Activated CD8-positive, alpha-beta T cell treated with anti-CD3 and anti-CD28 coated beads for 36 hours (primary cell): ENCODE measurements at regions not wholly inside any gene's neighbourhood (a gene's known extent, or its start where the extent isn't known, plus 50 kb on each side); places are given as distances from the start of the nearest gene placed in this dataset.
"Not testable (repeated sequence)": the region's sequence is repeated elsewhere in the genome, so short reads cannot be mapped to it uniquely, and the experiment has no call there.

ENCODE experiments used
- ATAC-seq: fragments of 200-7000 bp; cut with Tn5 transposase; one replicate; pipeline ENCODE4 v1.10.0; 2021; ENCODE audit warnings: mild to moderate bottlenecking, moderate library complexity
- CTCF ChIA-PET: fragments of 350-600 bp; sonication (Branson Sonifier 250); formaldehyde crosslinking; loops from one replicate; lab custom pipeline; 2021; ENCODE audit warnings: antibody characterized with exemption; lab: Charles Lee
- POLR2A ChIA-PET: fragments of 350-600 bp; sonication (Branson Sonifier 250); formaldehyde crosslinking; loops from one replicate; lab custom pipeline; 2021; ENCODE audit warnings: antibody characterized with exemption; lab: Charles Lee
- DNase-seq: peaks from one replicate; pipeline ENCODE4 v3.0.0-alpha.2; 2020
- H3K27ac Mint-ChIP-seq: one replicate; pipeline ENCODE4 v1.8.0; 2021; ENCODE audit warnings: mild to moderate bottlenecking, mixed read lengths
- H3K27me3 Mint-ChIP-seq: one replicate; pipeline ENCODE4 v1.8.0; 2021; ENCODE audit warnings: mixed read lengths
- H3K36me3 Mint-ChIP-seq: one replicate; pipeline ENCODE4 v1.8.0; 2021; ENCODE audit warnings: low read depth, mixed read lengths
- H3K4me1 Mint-ChIP-seq: one replicate; pipeline ENCODE4 v1.8.0; 2021; ENCODE audit warnings: low read depth, mixed read lengths
- H3K4me3 Mint-ChIP-seq: one replicate; pipeline ENCODE4 v1.8.0; 2021; ENCODE audit warnings: mild to moderate bottlenecking, moderate library complexity, mixed read lengths
- H3K9me3 Mint-ChIP-seq: one replicate; pipeline ENCODE4 v1.8.0; 2021; ENCODE audit warnings: mixed read lengths
- intact Hi-C: fragments of 100-400 bp; cut with micrococcal nuclease; formaldehyde crosslinking; loops from one replicate; pipeline ENCODE4 v1.10.0; 2022
- TF ChIP-seq, protein P1 (sequence below): fragments of 200-600 bp; IDR thresholded peaks from one replicate; pipeline ENCODE4 v1.8.0; 2022; ENCODE audit warnings: antibody characterized with exemption, mild to moderate bottlenecking

DNA sequence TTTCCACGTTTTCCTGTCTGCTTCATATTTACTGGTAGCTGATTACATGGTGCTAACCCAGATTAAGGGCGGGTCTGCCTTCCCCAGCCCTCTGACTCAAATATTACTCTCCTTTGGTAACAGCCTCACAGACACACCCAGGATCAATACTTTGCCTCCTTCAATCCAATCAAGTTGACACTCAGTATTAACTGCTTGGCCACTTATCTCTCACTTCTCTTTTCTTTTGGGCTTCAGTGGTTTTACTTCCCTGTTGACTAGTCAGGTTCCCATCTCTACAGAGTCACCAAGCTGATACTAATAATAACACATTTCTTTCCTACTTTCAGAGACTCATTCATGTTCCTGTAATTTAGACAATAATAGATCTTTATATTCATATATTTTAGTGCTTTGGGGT, 302.2 kb upstream of the MAP2 start:
- no peak overlapping the region for H3K4me3 Mint-ChIP-seq
- H3K27me3 Mint-ChIP-seq, result no peaks in the 10 kb centered on the region
- H3K36me3 Mint-ChIP-seq, result no peaks in the 10 kb centered on the region
- intact Hi-C loops, result no loop called here
- ChIA-PET POLR2A (no interaction called here), CTCF (interaction anchor here (0.7 kb wide), 1 partner anchor 87 kb away, joined by 3 read pairs; no protein-coding TSS in a partner anchor)
- no peaks in the 10 kb centered on the region for H3K4me1 Mint-ChIP-seq
- ATAC-seq (no peak), DNase-seq (no peak)
- TF ChIP-seq, protein P1, sequence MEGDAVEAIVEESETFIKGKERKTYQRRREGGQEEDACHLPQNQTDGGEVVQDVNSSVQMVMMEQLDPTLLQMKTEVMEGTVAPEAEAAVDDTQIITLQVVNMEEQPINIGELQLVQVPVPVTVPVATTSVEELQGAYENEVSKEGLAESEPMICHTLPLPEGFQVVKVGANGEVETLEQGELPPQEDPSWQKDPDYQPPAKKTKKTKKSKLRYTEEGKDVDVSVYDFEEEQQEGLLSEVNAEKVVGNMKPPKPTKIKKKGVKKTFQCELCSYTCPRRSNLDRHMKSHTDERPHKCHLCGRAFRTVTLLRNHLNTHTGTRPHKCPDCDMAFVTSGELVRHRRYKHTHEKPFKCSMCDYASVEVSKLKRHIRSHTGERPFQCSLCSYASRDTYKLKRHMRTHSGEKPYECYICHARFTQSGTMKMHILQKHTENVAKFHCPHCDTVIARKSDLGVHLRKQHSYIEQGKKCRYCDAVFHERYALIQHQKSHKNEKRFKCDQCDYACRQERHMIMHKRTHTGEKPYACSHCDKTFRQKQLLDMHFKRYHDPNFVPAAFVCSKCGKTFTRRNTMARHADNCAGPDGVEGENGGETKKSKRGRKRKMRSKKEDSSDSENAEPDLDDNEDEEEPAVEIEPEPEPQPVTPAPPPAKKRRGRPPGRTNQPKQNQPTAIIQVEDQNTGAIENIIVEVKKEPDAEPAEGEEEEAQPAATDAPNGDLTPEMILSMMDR, result no peak
- H3K9me3 Mint-ChIP-seq, result peaks cover 6% of the 10 kb centered on the region
- no peak overlapping the region for H3K27ac Mint-ChIP-seq

DNA sequence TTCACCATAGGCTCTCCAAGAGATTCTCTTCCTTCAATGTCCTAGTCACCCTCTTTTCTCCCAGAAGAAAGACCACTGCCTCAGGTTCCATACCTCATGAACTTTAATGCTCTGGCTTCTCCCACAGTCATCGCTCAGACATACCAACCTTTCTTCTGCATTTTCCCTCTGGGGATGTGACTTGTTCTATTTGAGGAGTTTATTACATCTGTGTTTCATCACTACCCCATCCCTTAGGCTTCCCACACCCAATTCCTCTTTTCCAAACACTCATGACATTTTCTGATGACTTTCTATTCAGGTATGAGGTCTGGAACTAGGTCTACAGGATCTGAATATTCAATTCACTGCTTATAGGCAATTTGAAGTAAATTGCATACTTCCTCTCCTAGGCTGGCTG, 298.6 kb upstream of the MAP2 start:
- ChIA-PET CTCF (no interaction called here), POLR2A (no interaction called here)
- Mint-ChIP-seq H3K36me3 (no peaks in the 10 kb centered on the region), H3K4me3 (no peak overlapping the region), H3K9me3 (peaks cover 6% of the 10 kb centered on the region), H3K4me1 (no peaks in the 10 kb centered on the region), H3K27me3 (no peaks in the 10 kb centered on the region), H3K27ac (no peak overlapping the region)
- no peak for ATAC-seq
- intact Hi-C loops, result no loop called here
- DNase-seq, result no peak
- TF ChIP-seq, protein P1, result no peak

DNA sequence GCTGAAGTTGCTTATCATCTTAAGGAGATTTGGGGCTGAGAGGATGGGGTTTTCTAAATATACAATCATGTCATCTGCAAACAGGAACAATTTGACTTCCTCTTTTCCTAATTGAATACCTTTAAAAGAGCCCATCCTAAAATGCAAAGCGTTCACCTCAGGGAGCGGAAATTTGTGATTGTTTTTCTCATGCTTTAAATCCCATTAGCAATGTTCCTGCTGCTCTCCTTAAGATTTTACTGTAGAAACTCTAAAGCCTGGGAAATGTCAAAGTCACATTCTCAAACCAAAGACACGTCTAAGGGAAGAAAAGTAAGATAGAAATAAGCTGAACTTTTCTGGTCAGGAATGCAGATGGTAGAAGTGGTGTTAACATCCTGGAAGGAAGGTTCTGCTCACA, 285.8 kb upstream of the MAP2 start:
- no peaks in the 10 kb centered on the region for H3K9me3 Mint-ChIP-seq
- ChIA-PET POLR2A (no interaction called here), CTCF (no interaction called here)
- DNase-seq (no peak), ATAC-seq (no peak)
- H3K36me3 Mint-ChIP-seq, result no peaks in the 10 kb centered on the region
- H3K4me3 Mint-ChIP-seq, result no peak overlapping the region
- no peaks in the 10 kb centered on the region for H3K4me1 Mint-ChIP-seq
- intact Hi-C loops, result no loop called here
- H3K27me3 Mint-ChIP-seq, result no peaks in the 10 kb centered on the region
- TF ChIP-seq, protein P1, result no peak
- H3K27ac Mint-ChIP-seq, result no peak overlapping the region

DNA sequence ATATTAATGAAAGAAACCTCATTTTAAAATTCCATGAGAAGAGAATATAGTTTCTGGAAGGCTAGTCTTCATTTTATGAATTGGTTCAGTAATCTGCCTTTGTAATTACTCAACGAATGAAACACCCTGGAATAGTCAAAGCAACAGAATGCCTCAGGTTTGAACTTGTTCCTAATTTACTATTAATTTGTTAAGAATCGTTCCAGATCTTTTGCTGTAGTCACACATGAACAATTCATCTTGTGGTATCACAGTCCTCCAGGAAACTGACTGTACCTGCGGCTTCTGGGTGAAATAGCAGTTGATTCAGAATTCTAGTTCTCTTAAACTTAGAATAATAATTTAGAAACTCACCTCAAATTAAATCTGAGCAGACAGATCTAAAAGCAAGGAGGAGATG, 282.7 kb upstream of the MAP2 start:
- ATAC-seq (no peak), DNase-seq (no peak)
- POLR2A ChIA-PET, result no interaction called here
- TF ChIP-seq, protein P1, result no peak
- CTCF ChIA-PET, result no interaction called here
- H3K9me3 Mint-ChIP-seq, result no peaks in the 10 kb centered on the region
- H3K27ac Mint-ChIP-seq, result no peak overlapping the region
- no peaks in the 10 kb centered on the region for H3K36me3 Mint-ChIP-seq
- H3K4me3 Mint-ChIP-seq, result no peak overlapping the region
- H3K4me1 Mint-ChIP-seq, result no peaks in the 10 kb centered on the region
- H3K27me3 Mint-ChIP-seq, result no peaks in the 10 kb centered on the region
- intact Hi-C loops, result no loop called here

DNA sequence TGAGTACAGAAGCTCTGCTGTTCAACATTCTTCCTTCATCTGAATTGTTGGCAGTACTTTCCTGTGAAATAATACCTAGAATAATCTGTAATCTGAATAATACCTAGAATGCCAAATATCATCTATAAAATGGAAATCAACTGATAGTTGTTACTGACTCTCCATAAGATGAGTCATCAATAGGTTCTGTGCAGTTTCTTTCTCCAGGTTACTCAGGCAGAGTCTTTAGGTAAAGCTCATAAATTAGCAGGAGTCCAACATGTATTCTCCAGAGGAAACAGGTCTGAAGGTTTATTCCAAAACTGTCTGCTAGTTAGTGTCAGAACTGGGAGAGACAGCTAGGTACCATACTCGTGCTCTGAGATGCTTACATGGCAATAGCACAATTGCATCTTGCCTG, 282.0 kb upstream of the MAP2 start:
- ATAC-seq, result no peak
- Mint-ChIP-seq H3K27ac (no peak overlapping the region), H3K4me3 (no peak overlapping the region), H3K9me3 (no peaks in the 10 kb centered on the region), H3K36me3 (no peaks in the 10 kb centered on the region), H3K27me3 (no peaks in the 10 kb centered on the region), H3K4me1 (no peaks in the 10 kb centered on the region)
- intact Hi-C loops, result no loop called here
- TF ChIP-seq, protein P1, result no peak
- no peak for DNase-seq
- CTCF ChIA-PET, result no interaction called here
- POLR2A ChIA-PET, result no interaction called here

DNA sequence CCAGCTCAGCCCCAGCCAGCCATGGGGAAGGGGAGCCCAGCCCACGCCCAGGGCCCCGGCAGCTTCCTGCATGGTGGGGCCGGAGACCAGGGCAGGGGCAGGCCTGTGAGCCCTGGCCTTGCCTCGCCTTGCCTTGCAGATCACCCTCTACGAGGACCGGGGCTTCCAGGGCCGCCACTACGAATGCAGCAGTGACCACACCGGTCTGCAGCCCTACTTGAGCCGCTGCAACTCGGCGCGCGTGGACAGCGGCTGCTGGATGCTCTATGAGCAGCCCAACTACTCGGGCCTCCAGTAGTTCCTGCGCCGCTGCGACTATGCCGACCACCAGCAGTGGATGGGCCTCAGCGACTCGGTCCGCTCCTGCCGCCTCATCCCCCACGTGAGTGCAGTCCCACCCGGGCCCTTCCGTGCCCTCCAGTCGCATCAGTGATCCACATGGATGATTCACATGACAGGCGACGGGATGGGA, 278.6 kb upstream of the MAP2 start:
- H3K36me3 Mint-ChIP-seq, H3K9me3 Mint-ChIP-seq, H3K27me3 Mint-ChIP-seq, ATAC-seq, CTCF ChIA-PET, H3K27ac Mint-ChIP-seq, POLR2A ChIA-PET, intact Hi-C loops, H3K4me1 Mint-ChIP-seq, DNase-seq, H3K4me3 Mint-ChIP-seq: not testable (repeated sequence)
